Stimulated activated CD4-positive, alpha-beta T cell treated with anti-CD3 and anti-CD28 coated beads, Interleukin-2, amount 100 ng/mL, for 24 hours (primary cell): ENCODE measurements at regions not wholly inside any gene's neighbourhood (a gene's known extent, or its start where the extent isn't known, plus 50 kb on each side); places are given as distances from the start of the nearest gene placed in this dataset.
"Not testable (repeated sequence)": the region's sequence is repeated elsewhere in the genome, so short reads cannot be mapped to it uniquely, and the experiment has no call there.

Source experiments
- DNase-seq, 2 donors: peaks; one replicate each; pipeline ENCODE4 v3.0.0-alpha.2; 2020

- DNase-seq = no peak
These were observed 630.6 kb downstream of the TLE1 start for GRCh38 chr9:81058782-81059181.

DNA sequence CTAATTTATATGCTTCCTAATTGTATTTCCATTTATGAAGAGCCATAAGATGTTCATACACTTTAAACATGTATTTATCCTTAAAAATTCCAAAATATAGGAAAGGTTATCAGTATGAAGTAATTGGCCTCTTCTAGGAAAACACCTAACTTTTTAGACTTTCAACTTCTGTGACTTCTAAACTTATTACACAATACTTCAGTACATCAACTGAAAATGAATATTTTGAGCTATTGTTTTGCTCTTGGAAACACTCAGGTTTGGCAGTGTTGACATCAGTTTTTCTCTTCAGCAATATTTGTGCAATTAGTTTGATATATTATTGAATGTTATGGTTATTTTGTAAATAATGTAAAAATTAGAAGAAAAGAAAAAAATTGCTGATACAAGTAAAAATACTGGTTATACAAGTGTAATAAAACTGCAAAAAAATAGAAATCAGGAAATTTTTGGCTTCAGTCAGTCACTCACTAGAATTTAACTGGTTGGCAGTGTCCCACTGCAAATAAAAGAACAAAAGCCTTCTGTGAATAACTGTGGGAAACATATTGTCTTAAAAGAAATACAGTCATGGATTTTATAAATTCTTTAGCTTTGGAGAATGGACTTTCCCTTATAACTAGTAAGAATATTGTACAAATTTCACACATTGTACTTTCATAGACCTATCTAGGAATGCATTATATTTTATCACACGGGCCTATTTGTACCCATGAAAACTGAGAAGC lies 635.9 kb downstream of the TLE1 start:
- no peak for DNase-seq

DNA sequence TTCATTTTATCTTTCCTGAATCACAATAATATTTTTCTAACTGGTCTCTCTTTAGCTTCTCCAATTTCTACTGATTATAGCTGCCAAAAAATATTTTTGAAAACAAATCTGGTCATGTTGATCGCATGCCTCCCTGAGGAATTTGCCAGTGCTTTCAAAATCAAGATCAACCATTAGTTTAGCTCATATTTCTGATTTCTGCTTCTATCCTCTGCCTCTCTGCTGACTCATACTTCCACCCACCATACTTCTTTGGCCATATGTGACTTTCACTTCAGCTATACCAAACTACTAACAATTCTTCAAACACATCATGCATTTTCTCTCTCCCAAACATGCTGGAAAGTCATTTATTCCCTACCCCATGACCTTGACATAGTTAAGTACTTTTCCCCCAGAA lies 636.5 kb downstream of the TLE1 start:
- no peak for DNase-seq

GRCh38 chr9:81047280-81047679 lies 642.1 kb downstream of the TLE1 start:
- DNase-seq = no peak

- no peak for DNase-seq
These were observed 643.7 kb downstream of the TLE1 start for GRCh38 chr9:81045658-81046057.

- no peak for DNase-seq
These were observed 651.5 kb downstream of the TLE1 start for GRCh38 chr9:81037889-81038288.

DNA sequence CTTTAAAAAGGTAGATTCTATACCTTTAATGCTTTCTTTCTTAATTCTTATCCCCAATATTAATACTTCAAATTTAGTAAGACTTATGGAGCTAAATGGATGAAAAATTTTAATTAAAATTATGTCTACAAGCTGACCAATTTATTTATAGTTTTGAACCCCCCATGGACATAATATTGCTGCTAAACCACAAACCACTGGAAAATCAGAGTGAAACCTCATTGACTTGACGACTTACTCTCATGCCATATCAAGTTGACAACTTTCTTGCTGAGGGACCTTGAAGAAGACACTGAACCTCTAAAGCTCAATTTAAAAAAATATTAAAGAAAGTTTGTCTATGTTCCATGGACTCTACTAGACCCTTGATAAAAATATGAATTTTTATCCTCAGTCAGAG lies 653.7 kb downstream of the TLE1 start:
- DNase-seq = no peak

GRCh38 chr9:81035171-81035570 lies 654.2 kb downstream of the TLE1 start:
- no peak for DNase-seq

DNA sequence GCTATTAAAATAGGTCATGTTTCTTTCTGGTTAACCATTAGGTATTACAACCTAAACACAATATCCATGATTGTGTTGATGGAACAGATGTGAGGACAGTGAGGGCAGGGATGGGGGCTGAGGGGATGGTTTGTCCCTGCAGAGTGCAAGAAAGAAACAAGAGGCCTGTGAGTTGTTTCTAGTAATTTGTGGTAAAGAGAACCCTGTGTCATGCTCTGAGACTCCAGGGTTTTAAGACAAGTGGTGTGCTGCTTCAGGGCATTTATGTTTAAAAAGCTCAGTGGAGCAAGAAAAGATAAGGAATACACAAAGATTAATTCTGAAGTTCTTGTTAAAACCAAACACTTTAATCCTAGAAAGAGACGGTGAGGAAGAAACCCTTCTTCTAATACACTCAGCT lies 656.5 kb downstream of the TLE1 start:
- DNase-seq = no peak

- no peak for DNase-seq
These were observed 657.2 kb downstream of the TLE1 start for GRCh38 chr9:81032030-81032572.

DNA sequence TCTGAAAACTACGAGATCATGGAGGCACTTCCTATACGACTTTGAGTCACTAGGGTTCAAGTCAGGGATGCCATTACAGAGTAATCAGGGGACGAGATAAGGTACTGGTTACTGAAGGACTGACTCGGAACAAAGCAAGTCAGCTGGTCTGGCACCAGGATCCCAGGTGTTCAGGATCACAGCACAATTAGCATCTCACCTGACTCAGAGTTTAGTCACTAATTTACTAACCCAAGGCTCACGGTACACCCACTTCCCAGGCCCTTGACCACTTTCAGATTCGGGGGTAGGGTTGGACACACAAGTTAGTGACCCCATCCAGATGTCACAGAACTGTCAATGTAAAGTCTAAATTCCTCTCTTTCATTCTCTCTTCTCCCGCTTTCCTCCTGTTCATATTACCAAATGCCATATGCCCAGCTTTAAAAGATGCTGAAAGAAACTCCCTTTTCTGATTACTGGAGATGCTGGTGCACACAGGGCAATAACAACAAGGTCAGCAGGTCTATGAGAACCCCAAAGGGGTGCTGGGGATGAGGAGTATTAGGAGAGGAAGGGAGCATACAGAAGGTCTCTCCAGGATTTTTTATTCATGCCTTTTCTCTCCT lies 657.8 kb downstream of the TLE1 start:
- no peak for DNase-seq

- no peak for DNase-seq
These were observed 659.3 kb downstream of the TLE1 start for GRCh38 chr9:81030027-81030426.

DNA sequence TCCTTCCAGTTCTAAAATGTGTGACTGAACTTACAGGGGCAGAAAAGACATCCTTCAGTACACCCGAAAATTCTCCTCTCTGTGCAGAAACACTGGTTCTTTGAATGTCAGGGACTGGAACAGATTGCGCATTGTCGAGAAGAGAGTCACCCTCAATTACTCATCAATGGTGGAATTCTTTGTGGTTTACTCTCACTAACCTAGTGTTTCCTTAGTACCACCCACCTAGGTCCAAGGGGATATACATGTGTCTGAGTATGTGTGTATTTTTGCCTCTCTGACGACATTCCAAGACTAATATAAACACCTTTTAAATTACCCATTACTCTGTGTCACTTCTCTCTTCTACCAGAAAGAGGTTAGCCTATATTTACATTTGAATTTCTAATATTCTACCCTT lies 660.8 kb downstream of the TLE1 start:
- DNase-seq = no peak

- no peak for DNase-seq
These were observed 667.2 kb downstream of the TLE1 start for GRCh38 chr9:81022177-81022576.

- not testable (repeated sequence) for DNase-seq
These were observed 674.4 kb downstream of the TLE1 start for GRCh38 chr9:81014945-81015344.

DNA sequence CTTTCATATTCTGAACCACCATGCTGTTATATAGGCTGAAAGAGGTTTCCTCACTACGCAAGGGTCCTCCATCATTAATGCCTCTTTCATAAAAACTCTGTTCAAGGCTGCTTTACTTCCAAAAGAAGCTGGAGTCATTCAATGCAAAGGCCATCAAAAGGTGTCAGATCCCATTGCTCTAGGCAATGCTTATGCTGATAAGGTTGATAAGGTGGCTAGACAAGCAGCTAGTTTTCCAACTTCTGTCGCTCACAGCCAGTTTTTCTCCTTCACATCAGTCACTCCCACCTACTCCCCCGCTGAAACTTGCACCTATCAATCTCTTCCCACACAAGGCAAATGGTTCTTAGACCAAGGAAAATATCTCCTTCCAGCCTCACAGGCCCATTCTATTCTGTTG lies 676.2 kb downstream of the TLE1 start:
- DNase-seq = not testable (repeated sequence)

- DNase-seq = no peak
These were observed 686.4 kb downstream of the TLE1 start for GRCh38 chr9:81002906-81003305.

DNA sequence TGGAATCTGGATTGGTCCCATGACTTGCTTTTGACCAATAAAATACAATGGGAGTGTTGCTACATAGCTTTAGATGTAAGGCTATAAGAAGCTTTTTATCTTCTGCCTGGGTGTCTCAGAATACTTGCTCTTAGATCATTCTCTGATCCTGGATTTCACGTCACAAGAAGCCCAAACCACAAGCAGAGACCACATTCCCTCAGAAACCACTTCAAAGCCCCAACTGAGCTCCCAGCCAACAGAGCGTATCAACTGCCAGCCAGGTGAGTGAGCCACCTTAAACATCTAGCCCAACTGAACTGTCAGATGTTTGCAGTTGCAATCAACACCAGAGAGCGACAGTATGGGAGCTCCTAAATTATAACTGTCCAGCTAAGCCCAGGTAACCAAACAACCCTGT lies 687.1 kb downstream of the TLE1 start:
- DNase-seq = peak in 1 of 2 donors; percentile 1

DNA sequence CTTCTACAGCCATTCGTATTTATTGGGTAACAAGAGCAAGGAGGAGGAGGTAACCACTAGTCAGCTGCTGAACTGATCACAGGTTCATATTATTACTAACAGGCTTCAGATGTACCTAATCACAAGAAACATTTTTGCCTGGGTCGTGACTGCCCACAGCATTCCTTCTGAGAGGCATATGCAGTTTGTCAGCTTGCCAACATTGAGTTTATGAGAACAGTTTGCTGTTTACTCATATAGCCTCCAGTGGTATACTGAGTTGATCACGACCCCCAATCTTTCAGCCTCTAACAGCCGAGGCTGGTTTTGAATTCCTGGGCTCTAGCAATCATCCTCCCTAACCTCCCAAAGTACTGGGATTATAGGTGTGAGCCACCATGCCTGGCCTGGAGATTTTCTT lies 693.6 kb downstream of the TLE1 start:
- no peak for DNase-seq

- no peak for DNase-seq
These were observed 694.5 kb downstream of the TLE1 start for GRCh38 chr9:80994892-80995291.

DNA sequence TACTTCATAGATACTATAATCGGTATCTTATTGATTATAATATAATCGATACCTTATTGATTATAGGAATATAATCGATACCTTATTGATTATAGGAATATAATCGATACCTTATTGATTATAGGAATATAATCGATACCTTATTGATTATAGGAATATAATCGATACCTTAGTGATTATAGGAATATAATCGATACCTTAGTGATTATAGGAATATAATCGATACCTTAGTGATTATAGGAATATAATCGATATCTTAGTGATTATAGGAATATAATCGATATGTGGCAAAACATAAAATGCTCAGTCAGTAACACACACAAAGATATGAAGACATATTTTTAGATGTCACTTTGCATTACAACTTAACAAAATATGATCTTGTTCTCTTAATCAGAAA lies 703.8 kb downstream of the TLE1 start:
- DNase-seq = not testable (repeated sequence)

DNA sequence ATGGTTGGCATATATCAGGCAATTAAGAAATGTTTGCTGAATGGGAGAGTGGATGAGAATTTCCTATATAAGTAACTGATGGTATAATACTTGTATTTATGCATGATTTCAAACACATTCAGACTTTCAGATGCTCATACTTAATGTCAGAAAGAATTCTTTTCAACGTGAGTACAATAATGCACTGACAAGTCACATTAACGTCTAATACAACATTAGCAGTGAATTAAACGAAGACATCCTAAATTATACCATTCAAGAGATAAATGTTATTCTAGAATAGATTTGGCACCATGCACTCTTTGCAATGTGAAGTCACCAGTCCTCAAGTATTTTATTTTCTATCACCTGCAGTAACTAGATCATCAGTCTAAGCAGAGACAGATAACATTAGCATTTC lies 712.9 kb downstream of the TLE1 start:
- no peak for DNase-seq

DNA sequence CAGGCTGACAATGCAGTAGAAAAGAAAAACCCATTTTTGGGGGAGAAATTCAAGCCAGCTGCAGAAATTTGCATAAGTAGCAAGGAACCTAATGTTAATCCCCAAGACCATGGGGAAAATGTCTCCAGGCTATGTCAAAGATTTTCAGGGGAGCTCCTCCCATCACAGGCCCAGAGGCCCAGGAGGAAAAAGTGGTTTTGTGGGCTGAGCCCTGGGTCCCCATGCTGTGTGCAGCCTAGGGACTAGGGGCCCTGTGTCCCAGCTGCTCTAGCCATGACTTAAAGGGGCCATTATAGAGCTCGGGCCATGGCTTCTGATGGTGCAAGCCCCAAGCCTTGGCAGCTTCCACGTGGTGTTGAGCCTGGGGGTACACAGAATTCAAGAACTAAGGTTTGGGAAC lies 719.0 kb downstream of the TLE1 start:
- DNase-seq = not testable (repeated sequence)

GRCh38 chr9:80968611-80969010 lies 720.7 kb downstream of the TLE1 start:
- no peak for DNase-seq

DNA sequence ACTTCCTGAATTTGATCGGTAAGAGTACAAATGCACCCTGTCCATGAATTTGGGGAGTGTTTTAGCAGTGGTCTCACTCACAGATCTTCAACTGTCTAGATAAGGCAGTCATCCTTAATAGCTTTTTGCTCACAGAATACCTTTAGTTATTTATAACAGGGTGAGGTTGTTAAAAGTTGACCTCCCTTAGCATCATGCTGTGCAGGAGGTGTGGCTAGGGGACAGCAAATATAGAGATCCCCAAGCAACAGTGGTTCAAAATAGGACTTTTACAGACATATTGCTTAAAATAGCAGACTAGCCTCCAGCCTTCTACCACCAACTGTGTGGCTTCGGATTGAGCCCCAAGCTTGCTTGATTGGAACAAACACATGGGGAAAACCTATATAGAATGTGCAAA lies 724.4 kb downstream of the TLE1 start:
- no peak for DNase-seq
